ENCODE measurements at regions not wholly inside any gene's neighbourhood (a gene's known extent, or its start where the extent isn't known, plus 50 kb on each side); places are given as distances from the start of the nearest gene placed in this dataset.

DNA sequence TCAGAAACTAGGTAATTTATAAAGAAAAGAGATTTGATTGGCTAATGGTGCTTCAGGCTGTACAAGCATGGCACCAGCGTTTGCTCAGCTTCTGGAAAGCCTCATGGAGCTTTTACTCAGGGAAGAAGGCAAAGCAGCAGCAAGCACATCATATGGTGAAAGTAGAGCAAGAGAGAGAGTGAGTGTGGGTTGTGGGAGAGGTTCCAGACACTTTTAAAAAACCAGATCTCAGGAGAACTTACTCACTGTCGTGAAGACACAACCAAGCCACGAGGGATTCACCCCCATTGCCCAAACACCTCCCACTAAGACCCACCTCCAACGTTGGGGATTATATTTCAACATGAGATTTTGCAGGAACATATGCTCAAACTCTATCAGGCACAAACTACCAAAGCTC is 554.6 kb upstream of the TNP1 start:
- no peak overlapping the region for H3K9ac ChIP-seq (ENCODE audit: low read length)
- no peak overlapping the region for H3K4me3 ChIP-seq (ENCODE audit: low read length)
- no peaks in the 10 kb centered on the region for H3K36me3 ChIP-seq (ENCODE audit: insufficient read depth, low read length)
- H3K9me2 ChIP-seq (replicated peaks; ENCODE audit: insufficient read depth, low read length) = no peaks in the 10 kb centered on the region
- no peaks in the 10 kb centered on the region for H4K20me1 ChIP-seq (ENCODE audit: insufficient read depth, low read depth, low read length)
- H3K9me3 ChIP-seq (ENCODE audit: low read length) = no peaks in the 10 kb centered on the region
- no peak overlapping the region for H3K27ac ChIP-seq (ENCODE audit: low read length)
- H3K4me1 ChIP-seq (ENCODE audit: low read length) = no peaks in the 10 kb centered on the region
- no peaks in the 10 kb centered on the region for H3K79me2 ChIP-seq (ENCODE audit: low read length)
- no peak for DNase-seq
- H3K4me2 ChIP-seq (ENCODE audit: low read depth, low read length, poor library complexity, severe bottlenecking) = no peak overlapping the region
- no peak overlapping the region for H2AFZ ChIP-seq (ENCODE audit: low read length)
- H3K27me3 ChIP-seq (ENCODE audit: low read length) = no peaks in the 10 kb centered on the region

DNA sequence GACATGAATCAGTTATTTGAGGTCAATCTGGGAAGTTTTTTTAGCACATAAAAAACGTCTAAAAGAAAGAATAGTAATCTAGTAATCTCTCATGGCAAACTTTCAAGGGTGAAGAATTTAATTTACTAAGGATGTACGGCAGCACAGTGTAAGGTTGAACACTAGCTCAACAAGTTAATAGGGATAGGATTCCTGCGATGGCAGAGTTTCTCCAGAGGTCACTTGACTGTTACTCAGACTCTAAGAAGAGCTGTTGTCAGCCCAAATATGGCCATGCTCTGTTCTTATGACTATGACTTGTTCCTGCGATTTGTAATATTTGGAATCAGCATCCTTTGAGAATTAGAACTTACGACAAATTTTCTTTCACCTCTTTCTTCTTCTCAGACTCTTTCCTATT is 553.3 kb upstream of the TNP1 start:
- Histone ChIP-seq H3K4me1 (ENCODE audit: low read length) (no peaks in the 10 kb centered on the region), H3K9me2 (replicated peaks; ENCODE audit: insufficient read depth, low read length) (no peaks in the 10 kb centered on the region), H3K27ac (ENCODE audit: low read length) (no peak overlapping the region), H4K20me1 (ENCODE audit: insufficient read depth, low read depth, low read length) (no peaks in the 10 kb centered on the region), H3K79me2 (ENCODE audit: low read length) (no peaks in the 10 kb centered on the region), H3K9ac (ENCODE audit: low read length) (no peak overlapping the region), H3K4me2 (ENCODE audit: low read depth, low read length, poor library complexity, severe bottlenecking) (no peak overlapping the region), H3K4me3 (ENCODE audit: low read length) (no peak overlapping the region), H3K9me3 (ENCODE audit: low read length) (no peaks in the 10 kb centered on the region), H3K27me3 (ENCODE audit: low read length) (no peaks in the 10 kb centered on the region), H2AFZ (ENCODE audit: low read length) (no peak overlapping the region), H3K36me3 (ENCODE audit: insufficient read depth, low read length) (no peaks in the 10 kb centered on the region)
- DNase-seq = no peak

GRCh38 chr2:217412721-217413120 is 552.9 kb upstream of the TNP1 start:
- H2AFZ ChIP-seq (ENCODE audit: low read length) = no peak overlapping the region
- H4K20me1 ChIP-seq (ENCODE audit: insufficient read depth, low read depth, low read length) = no peaks in the 10 kb centered on the region
- H3K79me2 ChIP-seq (ENCODE audit: low read length) = no peaks in the 10 kb centered on the region
- no peaks in the 10 kb centered on the region for H3K9me2 ChIP-seq (replicated peaks; ENCODE audit: insufficient read depth, low read length)
- no peak overlapping the region for H3K27ac ChIP-seq (ENCODE audit: low read length)
- no peak for DNase-seq
- no peaks in the 10 kb centered on the region for H3K4me1 ChIP-seq (ENCODE audit: low read length)
- H3K36me3 ChIP-seq (ENCODE audit: insufficient read depth, low read length) = no peaks in the 10 kb centered on the region
- no peak overlapping the region for H3K4me3 ChIP-seq (ENCODE audit: low read length)
- no peaks in the 10 kb centered on the region for H3K9me3 ChIP-seq (ENCODE audit: low read length)
- no peak overlapping the region for H3K9ac ChIP-seq (ENCODE audit: low read length)
- H3K27me3 ChIP-seq (ENCODE audit: low read length) = no peaks in the 10 kb centered on the region
- no peak overlapping the region for H3K4me2 ChIP-seq (ENCODE audit: low read depth, low read length, poor library complexity, severe bottlenecking)

DNA sequence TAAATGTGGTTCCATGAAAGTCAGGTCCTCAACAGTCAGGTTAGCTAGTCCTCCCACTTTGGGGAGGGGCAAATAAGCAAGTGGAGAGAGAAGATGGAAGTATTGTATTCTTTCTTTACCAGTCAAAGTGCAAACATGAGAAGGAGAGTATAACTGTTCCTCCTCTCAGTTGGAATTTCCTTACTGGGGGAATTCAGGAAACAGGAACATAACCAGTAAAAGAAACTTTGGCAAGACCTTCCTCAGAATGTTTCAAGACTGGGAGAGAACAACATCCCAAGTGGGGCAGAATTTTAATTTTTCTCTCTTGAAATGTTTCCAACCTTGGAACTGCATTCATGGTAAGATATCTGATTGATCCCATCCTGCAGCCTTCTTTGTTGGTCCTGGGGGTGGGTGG is 552.4 kb upstream of the TNP1 start:
- H3K9ac ChIP-seq (ENCODE audit: low read length) = no peak overlapping the region
- no peaks in the 10 kb centered on the region for H3K27me3 ChIP-seq (ENCODE audit: low read length)
- H3K36me3 ChIP-seq (ENCODE audit: insufficient read depth, low read length) = no peaks in the 10 kb centered on the region
- no peaks in the 10 kb centered on the region for H3K79me2 ChIP-seq (ENCODE audit: low read length)
- H3K4me1 ChIP-seq (ENCODE audit: low read length) = no peaks in the 10 kb centered on the region
- H3K9me3 ChIP-seq (ENCODE audit: low read length) = no peaks in the 10 kb centered on the region
- H4K20me1 ChIP-seq (ENCODE audit: insufficient read depth, low read depth, low read length) = no peaks in the 10 kb centered on the region
- H3K27ac ChIP-seq (ENCODE audit: low read length) = no peak overlapping the region
- no peak for DNase-seq
- no peak overlapping the region for H3K4me3 ChIP-seq (ENCODE audit: low read length)
- no peak overlapping the region for H2AFZ ChIP-seq (ENCODE audit: low read length)
- H3K9me2 ChIP-seq (replicated peaks; ENCODE audit: insufficient read depth, low read length) = no peaks in the 10 kb centered on the region
- H3K4me2 ChIP-seq (ENCODE audit: low read depth, low read length, poor library complexity, severe bottlenecking) = no peak overlapping the region

GRCh38 chr2:217410681-217410960 is 550.8 kb upstream of the TNP1 start:
- Histone ChIP-seq H3K36me3 (ENCODE audit: insufficient read depth, low read length) (no peaks in the 10 kb centered on the region), H3K9me2 (replicated peaks; ENCODE audit: insufficient read depth, low read length) (no peaks in the 10 kb centered on the region), H3K27ac (ENCODE audit: low read length) (no peak overlapping the region), H3K9me3 (ENCODE audit: low read length) (no peaks in the 10 kb centered on the region), H3K9ac (ENCODE audit: low read length) (no peak overlapping the region), H3K79me2 (ENCODE audit: low read length) (no peaks in the 10 kb centered on the region), H2AFZ (ENCODE audit: low read length) (no peak overlapping the region), H3K27me3 (ENCODE audit: low read length) (no peaks in the 10 kb centered on the region), H4K20me1 (ENCODE audit: insufficient read depth, low read depth, low read length) (no peaks in the 10 kb centered on the region), H3K4me1 (ENCODE audit: low read length) (no peaks in the 10 kb centered on the region), H3K4me3 (ENCODE audit: low read length) (no peak overlapping the region), H3K4me2 (ENCODE audit: low read depth, low read length, poor library complexity, severe bottlenecking) (no peak overlapping the region)
- no peak for DNase-seq

DNA sequence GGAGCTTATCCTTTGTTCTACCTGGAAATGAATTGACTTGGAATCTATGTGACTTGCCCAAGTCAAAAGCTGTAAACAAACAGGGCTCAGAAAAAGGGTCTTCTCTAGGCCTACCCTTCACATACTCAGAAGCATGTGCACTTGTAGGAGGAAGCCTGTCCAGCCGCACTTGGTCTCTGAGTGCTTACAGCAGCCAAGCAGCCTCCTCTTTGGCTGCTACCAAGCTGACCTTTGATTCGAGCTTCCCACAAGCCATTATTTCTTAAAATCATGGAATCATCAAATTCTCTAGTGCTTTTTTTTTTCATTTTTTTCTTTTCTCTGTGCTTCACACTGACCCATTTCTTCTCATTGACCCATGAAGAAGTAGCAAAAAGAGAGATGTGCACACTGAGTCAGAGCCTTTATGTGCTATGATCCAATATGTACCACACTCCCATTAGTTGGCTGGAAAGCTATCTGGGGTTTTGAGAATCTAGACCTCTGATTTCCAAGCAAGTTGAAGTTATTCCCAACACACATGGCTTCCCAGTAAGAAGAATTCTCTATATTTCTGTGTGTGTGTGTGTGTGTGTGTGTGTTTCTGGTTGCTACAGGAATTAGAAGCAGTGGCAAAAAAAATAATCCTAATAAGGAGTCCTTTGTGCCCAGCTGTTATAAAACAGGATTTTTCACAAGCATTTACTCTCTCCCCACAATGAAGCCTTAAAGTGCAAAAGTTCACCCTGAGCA is 550.3 kb upstream of the TNP1 start:
- H3K27me3 ChIP-seq (ENCODE audit: low read length) = no peaks in the 10 kb centered on the region
- H2AFZ ChIP-seq (ENCODE audit: low read length) = no peak overlapping the region
- H3K36me3 ChIP-seq (ENCODE audit: insufficient read depth, low read length) = no peaks in the 10 kb centered on the region
- H3K4me3 ChIP-seq (ENCODE audit: low read length) = no peak overlapping the region
- H3K9me2 ChIP-seq (replicated peaks; ENCODE audit: insufficient read depth, low read length) = no peaks in the 10 kb centered on the region
- no peaks in the 10 kb centered on the region for H4K20me1 ChIP-seq (ENCODE audit: insufficient read depth, low read depth, low read length)
- no peak overlapping the region for H3K4me2 ChIP-seq (ENCODE audit: low read depth, low read length, poor library complexity, severe bottlenecking)
- no peaks in the 10 kb centered on the region for H3K9me3 ChIP-seq (ENCODE audit: low read length)
- no peak for DNase-seq
- H3K79me2 ChIP-seq (ENCODE audit: low read length) = no peaks in the 10 kb centered on the region
- H3K27ac ChIP-seq (ENCODE audit: low read length) = no peak overlapping the region
- no peak overlapping the region for H3K9ac ChIP-seq (ENCODE audit: low read length)
- H3K4me1 ChIP-seq (ENCODE audit: low read length) = no peaks in the 10 kb centered on the region

DNA sequence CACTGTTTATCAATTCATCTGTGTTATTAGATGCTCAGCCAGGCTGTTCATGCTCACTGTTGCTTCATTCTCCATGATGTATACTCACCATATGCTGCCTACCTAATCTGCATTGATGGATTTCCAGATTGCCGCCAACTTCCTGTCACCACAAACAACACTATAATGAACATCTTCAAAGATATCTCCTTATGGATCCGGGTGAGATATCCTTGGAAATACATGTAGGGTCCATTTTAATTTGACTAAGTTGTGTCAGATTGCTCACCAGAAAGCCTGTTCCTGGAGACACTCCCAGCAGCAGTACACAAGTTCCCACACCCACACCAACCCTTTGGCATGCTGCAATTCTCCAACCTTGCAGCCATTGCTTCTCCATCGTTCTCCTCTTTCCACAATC is 547.5 kb upstream of the TNP1 start:
- no peak overlapping the region for H3K4me3 ChIP-seq (ENCODE audit: low read length)
- no peak overlapping the region for H3K9ac ChIP-seq (ENCODE audit: low read length)
- no peak overlapping the region for H3K27ac ChIP-seq (ENCODE audit: low read length)
- H3K9me2 ChIP-seq (replicated peaks; ENCODE audit: insufficient read depth, low read length) = no peaks in the 10 kb centered on the region
- H3K4me1 ChIP-seq (ENCODE audit: low read length) = no peaks in the 10 kb centered on the region; the same call in 1 of the 2 replicates
- no peaks in the 10 kb centered on the region for H3K79me2 ChIP-seq (ENCODE audit: low read length)
- no peaks in the 10 kb centered on the region for H3K9me3 ChIP-seq (ENCODE audit: low read length)
- H4K20me1 ChIP-seq (ENCODE audit: insufficient read depth, low read depth, low read length) = no peaks in the 10 kb centered on the region
- no peak for DNase-seq
- H2AFZ ChIP-seq (ENCODE audit: low read length) = no peak overlapping the region
- no peaks in the 10 kb centered on the region for H3K27me3 ChIP-seq (ENCODE audit: low read length)
- no peaks in the 10 kb centered on the region for H3K36me3 ChIP-seq (ENCODE audit: insufficient read depth, low read length)
- H3K4me2 ChIP-seq (ENCODE audit: low read depth, low read length, poor library complexity, severe bottlenecking) = no peak overlapping the region

- no peak for DNase-seq
- Histone ChIP-seq H3K9ac (ENCODE audit: low read length) (no peak overlapping the region), H2AFZ (ENCODE audit: low read length) (no peak overlapping the region), H3K9me2 (replicated peaks; ENCODE audit: insufficient read depth, low read length) (no peaks in the 10 kb centered on the region), H3K27ac (ENCODE audit: low read length) (no peak overlapping the region), H3K79me2 (ENCODE audit: low read length) (no peaks in the 10 kb centered on the region), H3K4me1 (ENCODE audit: low read length) (peaks cover under 1% of the 10 kb centered on the region), H4K20me1 (ENCODE audit: insufficient read depth, low read depth, low read length) (no peaks in the 10 kb centered on the region), H3K9me3 (ENCODE audit: low read length) (no peaks in the 10 kb centered on the region), H3K4me3 (ENCODE audit: low read length) (no peak overlapping the region), H3K4me2 (ENCODE audit: low read depth, low read length, poor library complexity, severe bottlenecking) (no peak overlapping the region), H3K36me3 (ENCODE audit: insufficient read depth, low read length) (no peaks in the 10 kb centered on the region), H3K27me3 (ENCODE audit: low read length) (no peaks in the 10 kb centered on the region)
Observed at GRCh38 chr2:217404236-217404760, 544.4 kb upstream of the TNP1 start.
